HG02610 (cell line): ENCODE measurements at regions not wholly inside any gene's neighbourhood (a gene's known extent, or its start where the extent isn't known, plus 50 kb on each side); places are given as distances from the start of the nearest gene placed in this dataset.
"Not testable (repeated sequence)": the region's sequence is repeated elsewhere in the genome, so short reads cannot be mapped to it uniquely, and the experiment has no call there.

Source experiments
- ATAC-seq: cut with Tn5 transposase; IDR thresholded peaks from one replicate; pipeline ENCODE4 v1.9.1; 2021; ENCODE audit warnings: mild to moderate bottlenecking, moderate library complexity; ENCODE audit not compliant: unreplicated experiment

DNA sequence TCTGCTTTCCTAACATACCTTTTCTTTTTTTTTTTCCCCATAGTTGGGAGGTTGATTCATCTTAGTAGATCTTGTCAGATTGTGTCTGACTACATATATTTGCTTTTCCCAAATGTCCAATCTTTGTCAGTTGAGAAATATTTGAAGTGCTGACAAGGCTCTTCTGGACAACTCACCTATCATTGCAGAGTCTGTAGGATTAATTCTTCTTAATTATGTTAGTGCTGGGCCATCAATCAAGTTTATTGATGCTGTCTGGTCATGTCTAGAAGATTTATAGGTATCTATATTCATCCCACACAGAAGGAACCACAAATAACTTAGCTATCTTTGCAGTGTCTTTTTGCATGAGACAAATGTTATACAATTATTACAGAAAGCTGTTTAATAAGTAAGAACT, 310.6 kb downstream of the ACTR3B start:
- ATAC-seq: no peak

DNA sequence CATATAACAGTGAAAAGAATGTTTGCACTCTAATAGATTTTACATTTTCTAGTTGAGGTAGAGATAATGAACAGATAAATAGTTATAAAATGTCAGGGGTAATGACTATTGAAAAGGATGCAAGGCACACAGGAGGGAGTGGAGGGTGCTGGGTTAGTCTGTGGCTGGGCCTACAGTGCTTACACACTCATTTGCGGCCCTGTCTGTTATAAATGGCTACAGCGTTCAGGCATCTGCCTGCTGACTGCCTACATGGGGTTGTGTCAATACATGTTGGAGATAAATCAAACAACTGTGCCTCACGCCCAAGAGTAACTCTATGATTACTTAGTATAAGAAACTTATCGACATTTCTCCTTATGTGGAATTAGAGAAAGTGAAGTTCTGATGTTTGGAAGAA, 313.3 kb downstream of the ACTR3B start:
- ATAC-seq: no peak

DNA sequence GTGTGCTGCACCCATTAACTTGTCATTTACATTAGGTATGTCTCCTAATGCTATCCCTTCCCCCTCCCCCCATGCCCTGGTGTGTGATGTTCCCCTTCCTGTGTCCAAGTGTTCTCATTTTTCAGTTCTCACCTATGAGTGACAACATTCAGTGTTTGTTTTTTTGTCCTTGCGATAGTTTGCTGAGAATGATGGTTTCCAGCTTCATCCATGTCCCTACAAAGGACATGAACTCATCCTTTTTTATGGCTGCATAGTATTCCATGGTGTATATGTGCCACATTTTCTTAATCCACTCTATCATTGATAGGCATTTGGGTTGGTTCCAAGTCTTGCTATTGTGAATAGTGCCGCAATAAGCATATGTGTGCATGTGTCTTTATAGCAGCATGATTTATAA, 316.7 kb downstream of the ACTR3B start:
- ATAC-seq: not testable (repeated sequence)

DNA sequence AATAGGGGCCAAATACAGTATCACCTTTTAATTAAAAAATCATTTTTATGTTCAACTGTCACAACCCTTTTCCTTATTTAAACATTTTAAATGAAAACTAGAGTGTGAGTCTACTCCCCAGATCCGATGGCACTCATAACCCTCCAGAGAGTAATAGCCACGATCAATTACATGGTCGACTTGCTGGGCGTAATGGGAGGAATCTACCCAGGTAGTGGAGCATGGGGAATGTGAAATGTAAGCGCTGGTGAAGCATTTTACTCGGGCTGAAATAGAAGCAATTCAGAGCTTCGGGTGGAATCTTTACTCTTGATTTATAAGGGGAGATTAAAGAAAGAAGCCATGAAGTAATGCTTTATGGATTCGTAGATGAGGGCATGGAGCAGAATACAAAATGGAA, 321.9 kb downstream of the ACTR3B start:
- ATAC-seq: no peak

DNA sequence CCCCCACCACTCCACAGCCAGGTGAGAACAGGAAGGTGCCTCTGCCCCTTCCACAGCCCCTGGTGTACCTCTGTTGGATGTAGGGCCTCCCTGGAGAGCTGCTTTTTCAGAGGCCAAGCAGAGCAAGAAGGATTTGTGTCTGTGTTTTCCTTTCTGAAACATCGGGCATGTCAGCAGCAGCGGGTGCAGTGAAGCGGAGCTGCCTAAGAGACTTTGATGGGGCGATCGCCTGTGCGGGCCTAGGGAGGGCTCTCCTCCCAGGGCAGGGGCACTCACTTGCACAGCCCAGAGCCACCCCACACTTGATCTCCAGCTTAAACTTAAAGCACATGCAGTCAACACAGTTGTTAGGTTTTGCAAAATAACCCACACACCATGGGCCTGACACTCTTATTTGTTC, 324.7 kb downstream of the ACTR3B start:
- no peak for ATAC-seq

DNA sequence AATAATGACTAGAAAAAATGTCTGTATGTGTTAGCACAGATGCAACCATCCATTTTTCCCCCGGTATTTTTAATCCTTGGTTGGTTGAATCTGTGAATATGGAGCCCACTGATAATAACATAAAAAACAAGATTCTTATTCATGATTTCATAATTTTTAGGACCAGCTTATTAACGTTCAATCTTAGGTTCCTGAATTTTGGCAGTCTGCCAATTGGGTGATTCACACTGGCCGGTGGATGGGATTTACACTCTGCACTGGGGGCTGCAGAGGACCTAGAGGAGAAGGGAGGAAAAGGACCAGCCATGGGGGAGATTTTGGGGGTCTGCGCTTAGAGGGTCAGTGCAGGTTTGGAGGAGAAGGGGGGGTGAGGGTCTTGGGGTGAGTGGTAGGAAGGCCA, 327.9 kb downstream of the ACTR3B start:
- no peak for ATAC-seq

DNA sequence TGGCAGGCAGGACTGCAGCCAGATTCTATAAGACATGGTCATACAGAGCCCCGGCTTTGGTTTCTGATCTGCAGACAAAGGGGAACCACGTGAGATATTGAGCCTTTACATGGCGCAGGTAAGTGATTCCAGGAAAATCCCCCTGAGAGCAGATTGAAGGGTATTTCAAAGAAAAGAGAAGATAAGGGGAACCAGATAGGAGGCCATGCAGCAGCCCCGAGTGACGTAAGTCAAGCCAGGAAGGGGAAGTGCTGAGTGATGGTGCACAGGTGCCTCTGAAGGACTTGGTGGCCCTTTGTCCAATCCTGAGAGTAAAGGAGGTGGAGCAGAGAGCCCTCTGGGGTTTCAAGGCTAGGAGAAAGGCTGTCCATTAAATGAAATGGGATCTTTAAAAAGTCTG, 329.0 kb downstream of the ACTR3B start:
- ATAC-seq: no peak

DNA sequence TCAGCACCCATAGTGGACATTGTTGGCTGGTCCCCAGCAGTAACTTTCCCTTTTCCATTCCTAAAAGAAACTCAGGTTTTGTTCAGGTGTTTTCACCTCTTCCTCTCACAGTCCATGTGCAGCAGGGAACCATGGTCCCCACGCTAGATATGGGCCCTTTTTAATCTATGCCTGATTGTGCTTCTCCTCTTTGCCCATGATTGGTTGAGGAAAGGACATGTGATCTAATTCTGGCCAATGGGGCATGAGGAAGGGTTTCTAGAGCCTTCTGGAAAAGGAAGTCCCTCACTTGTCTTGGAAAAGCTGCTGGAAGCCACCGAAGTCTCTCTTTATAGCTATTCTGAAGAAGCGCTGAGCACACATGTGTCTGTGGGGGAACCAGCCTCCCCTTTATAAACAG, 330.7 kb downstream of the ACTR3B start:
- ATAC-seq: no peak

DNA sequence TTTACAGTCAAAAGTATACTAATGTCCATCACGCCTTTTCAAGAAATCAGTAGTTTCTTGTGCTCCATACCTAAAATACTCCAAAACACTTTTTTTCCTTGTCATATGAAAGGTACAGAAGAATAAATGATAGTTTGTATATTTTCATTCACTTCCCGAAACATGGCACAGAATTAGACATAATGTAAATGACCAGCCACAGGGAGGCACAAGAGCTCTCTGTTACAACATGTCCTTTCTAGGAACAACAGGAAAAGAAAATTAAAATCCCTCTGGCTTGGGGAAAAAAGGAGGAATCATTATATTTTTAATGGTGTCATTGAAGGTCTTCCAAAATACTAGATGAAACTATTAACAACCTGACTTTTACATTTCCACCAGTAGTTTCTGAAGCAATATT, 331.2 kb downstream of the ACTR3B start:
- no peak for ATAC-seq

DNA sequence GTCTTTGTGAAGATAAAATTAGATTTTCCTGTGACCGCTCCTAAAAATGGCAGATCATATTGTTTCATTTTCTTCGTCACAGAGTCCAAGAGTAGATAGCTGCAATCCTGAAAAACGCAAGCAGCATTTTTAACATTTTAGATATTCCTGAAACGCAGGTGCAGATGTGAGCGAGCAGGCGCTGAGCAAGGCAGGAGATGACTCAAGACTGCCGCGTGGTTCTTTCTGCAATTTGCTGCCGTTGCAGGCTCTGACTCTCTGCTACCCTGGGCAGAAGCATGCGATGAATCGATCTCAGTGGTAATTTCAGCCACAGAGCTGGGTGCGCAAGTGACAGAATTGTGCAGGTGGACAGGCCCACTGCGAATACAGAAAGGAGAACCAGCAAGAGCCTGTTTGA, 331.9 kb downstream of the ACTR3B start:
- no peak for ATAC-seq

DNA sequence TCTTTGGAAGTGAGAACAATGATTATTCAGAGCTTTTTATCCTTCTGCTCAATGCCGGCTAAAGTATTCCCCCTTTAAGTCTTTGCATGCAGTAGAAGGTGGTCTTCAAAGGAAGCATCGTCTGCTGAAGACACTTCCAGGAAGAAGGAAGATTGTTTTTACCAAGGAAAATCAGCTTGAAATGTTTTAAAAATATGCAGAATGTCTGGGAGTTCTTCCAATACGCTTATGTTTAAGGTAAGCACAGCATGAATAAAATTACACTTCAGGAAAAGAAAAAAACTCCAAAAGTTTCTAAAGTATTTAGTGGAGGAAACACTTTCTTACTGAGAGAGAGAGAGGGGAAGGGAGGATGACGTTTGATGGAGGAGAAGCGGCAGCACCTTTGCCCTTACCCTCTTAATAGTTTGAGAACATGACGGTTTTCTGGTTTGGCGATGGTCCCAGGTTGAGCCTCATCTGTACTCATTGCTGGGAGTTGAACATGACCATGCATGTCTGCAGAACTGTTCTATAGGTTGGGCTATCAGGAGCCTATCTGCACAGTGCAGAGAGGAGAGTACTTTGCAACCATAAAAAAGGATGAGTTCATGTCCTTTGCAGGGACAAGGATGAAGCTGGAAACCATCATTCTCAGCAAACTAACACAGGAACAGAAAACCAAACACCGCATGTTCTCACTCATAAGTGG, 338.1 kb downstream of the ACTR3B start:
- ATAC-seq: no peak

DNA sequence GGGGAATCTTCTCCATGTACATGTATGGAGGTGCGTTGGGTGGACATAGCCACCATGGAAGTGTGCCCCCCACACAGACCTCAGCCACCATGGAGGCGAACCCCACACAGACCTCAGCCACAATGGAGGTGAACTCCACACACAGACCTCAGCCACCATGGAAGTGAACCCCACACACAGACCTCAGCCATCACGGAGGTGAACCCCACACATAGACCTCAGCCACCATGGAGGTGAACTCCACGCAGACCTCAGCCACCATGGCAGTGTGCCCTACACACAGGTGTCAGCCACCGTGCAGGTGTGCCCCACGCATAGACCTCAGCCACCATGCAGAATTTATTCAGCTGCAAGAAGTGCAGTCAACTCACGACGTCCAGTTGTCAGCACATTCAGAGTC, 339.7 kb downstream of the ACTR3B start:
- no peak for ATAC-seq

DNA sequence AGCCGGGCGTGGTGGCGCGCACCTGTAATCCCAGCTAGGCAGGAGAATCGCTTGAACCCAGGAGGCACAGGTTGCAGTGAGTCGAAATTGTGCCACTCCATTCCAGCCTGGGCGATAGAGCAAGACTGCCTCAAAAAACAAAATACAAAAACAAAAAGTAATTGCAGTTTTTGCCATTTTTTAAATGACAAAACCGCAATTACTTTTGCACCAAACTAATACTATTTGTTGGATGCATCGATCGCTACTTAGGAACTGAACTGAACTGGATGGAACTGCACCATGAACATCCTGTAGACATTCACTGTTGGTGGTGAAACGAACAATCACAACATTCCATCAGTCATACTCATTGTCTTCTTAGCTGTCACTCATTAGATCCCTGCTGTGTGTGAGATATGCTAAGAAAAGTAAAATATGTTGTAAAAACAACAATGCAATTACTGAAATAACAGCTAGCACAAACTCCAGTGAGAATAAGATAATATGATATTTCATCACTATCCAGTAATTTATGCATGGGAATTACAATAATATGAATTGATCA, 341.2 kb downstream of the ACTR3B start:
- no peak for ATAC-seq

DNA sequence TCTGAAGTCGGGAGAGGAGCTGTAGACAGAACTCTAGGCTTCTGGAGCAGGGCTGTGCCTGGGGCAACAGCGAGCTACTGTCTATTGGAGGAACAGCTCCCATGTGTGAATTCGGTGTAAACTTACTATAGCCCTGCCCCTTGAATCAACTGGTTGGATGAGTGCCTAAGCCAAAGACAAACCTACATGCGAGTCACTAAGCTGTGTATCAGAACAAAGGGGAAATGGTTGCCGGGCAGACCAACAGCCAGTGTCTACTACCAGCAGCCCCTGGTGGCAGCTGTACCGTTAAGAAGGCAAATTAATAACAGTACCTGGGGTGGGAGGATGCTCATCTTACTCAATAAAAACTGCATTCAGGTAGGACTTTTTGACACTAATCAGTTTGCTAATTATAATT, 343.6 kb downstream of the ACTR3B start:
- no peak for ATAC-seq

DNA sequence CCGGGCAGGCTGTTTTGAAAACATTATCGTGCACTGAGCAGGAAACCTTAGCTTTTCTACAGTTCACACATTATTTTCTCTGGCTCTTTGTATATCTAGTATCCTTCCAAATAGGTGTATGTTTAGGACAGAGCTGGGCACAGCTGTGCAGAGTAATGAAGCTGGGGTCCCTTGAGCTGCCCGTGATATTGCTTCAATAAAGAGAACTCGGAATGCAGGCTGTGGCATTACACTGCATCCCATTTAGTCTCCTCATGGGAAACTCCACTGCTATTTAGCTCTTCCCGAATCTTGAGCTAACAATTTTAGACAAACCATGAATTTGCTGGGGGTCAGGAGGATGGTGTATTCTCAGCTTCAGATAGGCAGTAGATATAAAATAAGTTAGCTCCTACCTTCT, 348.3 kb downstream of the ACTR3B start:
- ATAC-seq: no peak

DNA sequence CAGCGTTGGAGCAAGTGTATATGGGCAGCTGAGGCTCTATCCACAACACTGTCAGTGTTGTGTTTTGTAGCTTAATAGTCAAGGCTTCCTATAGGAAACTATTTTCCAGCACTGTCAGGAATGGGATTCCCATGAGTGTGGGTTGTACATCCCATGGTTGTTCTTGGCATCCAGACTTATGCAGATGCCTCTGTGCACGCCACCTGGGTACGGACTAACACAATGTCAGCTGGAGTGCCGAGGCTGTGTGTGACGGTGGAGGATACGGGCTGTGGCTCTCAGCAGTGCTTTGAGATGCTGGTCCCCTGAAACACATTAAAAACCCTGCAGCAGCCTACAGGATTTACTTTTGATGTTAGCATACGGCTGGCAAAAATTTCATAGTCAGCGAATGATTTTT, 350.0 kb downstream of the ACTR3B start:
- ATAC-seq: no peak

DNA sequence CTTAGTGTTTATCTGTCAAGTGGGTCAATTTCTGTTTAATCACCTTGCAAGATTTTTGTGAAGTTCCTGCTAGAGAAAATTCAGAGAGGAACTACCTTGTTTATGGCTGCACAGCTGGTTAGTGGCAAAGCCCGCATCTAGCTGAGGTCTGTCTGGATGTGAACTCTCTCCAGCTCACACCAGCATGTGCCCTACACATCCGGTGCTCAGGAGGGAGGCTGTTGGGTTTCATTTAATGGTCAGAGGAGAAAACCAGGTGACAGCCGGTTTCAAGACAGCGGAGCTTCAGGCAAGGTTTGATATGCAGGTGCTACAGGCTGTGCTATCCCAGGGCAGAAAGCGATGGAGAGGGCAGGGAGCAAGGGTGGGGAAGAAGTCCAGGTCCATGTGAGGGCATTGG, 351.1 kb downstream of the ACTR3B start:
- ATAC-seq: no peak

DNA sequence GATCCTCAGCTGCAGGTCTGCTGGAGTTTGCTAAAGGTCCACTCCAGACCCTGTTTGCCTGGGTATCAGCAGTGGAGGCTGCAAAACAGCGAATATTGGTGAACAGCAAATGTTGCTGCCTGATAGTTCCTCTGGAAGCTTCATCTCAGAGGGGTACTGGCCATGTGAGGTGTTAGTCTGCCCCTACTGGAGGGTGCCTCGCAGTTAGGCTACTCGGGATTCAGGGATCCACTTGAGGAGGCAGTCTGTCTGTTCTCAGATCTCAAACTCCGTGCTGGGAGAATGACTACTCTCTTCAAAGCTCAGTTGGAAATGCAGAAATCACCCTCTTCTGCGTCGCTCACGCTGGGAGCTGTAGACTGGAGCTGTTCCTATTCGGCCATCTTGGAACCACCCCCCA, 362.7 kb downstream of the ACTR3B start:
- ATAC-seq: not testable (repeated sequence)

DNA sequence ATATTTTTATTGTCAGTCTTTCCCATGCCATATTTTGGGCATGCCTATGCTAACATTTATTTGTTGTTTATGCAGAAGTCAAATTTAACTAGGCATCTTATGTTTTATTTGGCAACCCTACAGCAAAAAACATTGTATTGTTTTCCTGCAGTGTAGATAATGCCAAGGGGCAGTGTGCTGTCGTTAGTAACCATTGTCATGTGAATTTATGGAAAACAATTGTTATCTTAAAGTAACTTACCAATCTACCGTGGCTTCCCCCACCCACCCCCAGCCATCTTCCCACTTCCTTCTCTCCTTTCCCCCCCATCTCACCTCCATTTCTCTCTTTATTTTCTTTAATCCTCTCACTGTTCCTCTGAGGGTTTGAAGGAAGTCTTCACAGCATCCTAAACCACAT, 370.5 kb downstream of the ACTR3B start:
- ATAC-seq: no peak

DNA sequence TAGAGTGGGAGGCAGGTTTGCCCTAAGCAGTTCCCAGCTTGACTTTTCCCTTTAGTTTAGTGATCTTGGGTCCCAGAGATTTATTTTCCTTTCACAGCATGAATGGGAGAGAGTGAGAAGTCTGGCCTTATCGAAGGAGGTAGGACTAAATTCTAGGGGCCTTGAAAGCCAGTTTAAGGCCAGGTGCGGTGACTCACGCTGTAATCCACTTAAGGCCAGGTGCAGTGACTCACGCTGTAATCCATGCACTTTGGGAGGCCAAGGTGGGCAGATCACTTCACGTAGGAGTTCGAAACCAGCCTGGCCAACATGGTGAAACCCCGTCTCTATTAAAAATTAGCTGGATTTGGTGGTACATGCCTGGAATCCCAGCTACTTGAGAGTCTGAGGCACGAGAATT, 392.2 kb downstream of the ACTR3B start:
- ATAC-seq: no peak

DNA sequence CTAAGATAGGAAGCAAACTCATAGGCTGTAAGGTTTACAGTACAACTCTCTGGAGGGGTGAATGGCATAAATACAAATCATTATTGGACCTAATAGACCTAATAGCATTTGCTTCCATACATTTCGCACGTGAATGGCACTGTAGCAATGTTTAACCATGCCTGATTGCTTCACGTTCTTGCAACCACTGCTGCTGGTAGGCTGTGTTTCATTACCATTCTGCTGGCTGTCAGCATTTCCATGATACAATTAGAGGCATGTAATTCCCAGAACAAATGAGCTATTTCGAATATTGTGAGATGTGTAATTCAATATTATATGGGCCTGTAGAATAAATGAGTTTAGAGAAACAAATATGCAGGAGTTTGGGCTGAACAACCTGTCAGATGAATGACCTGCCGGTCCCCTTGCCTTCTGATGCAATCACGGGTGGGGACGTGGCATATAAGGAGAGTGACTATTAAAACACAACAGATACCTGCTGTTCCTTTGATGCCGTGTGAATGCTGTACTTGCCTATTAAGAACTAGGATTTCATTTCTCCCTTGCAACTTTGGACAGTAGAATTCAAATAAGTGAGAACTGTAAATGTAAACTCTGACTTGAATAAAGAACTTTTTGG, 393.4 kb downstream of the ACTR3B start:
- no peak for ATAC-seq

DNA sequence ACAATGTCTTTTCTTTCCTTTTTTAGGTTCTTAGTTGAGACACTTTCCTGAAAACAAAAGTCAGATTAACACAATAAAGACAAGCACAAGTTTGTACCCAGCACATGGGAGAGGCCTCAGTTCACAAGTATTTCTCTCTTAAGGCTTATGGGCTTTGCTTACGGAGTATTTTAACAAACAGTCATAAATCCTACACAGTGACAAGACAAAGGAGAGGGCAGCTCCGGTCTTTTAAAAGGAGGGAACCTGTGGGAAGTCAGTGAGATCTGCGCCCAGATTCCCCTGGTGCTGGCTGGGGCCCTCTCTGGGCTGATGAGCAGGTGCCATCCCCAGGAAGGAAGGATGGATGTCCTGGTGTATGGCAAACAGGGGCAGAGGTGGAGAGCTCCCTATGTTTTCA, 398.6 kb downstream of the ACTR3B start:
- no peak for ATAC-seq

DNA sequence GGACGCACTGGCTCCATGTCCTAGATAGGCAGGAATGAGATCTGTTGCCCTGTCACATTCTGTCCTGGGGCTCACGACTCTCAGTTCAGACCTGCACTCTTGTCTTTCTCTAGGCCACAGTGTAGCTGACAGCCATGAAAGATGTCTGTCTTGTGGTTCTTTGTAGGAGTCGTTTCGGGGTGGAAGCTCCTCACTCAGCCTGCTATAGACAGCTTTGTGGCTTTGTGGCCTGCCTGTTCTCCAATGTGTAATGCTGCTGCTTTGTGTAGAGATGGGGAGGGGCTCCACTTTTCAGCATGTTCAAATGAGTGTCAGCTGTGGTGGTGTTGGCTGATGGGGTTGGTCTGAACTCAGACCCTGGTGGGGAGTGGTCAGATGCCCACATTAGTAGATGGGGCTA, 410.7 kb downstream of the ACTR3B start:
- ATAC-seq: no peak
